GM18519 (cell line): ENCODE measurements at regions not wholly inside any gene's neighbourhood (a gene's known extent, or its start where the extent isn't known, plus 50 kb on each side); places are given as distances from the start of the nearest gene placed in this dataset.

Source experiments
- ATAC-seq: cut with Tn5 transposase; IDR thresholded peaks from one replicate; pipeline ENCODE4 v1.9.1; 2021; ENCODE audit warnings: mild to moderate bottlenecking, moderate library complexity; ENCODE audit not compliant: unreplicated experiment, low FRiP score

DNA sequence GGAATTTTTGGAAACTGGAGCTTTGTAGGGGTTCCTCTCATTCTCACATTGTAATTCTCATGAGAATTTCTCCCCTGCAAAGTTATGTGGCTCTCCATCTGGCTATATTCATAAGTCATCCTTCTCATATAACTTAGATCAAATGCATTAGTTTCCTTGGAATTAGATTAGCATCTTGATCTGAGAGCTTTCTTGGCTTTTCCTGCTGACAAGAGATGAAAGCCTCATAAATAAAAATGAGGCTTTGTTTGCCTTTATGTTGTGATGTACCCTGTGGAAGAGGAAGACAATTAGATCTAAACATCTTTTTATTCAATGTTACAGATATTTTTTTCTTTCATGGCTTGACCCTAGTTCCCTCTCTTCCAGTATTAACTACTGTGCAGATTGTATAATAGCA lies 165.4 kb upstream of the ZPLD1 start:
- no peak for ATAC-seq

DNA sequence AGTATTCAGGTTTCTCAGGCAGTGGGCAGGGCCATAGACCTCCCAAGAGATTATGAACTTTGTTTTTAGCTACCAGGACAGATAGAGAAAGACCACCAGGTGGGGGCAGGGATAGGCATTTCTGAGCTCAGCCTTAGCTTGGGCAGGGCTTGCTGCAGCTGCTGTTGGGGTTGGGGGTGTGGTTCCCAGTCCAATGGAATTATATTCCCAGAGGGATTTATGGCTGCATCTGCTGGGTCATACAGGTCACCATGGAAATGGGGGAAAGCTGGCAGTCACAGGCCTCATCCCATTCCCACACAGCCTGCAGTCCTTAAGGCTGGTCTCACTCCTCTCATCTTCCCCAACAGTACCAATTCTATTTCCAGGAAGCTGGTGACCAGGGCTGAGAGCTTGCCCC lies 144.6 kb upstream of the ZPLD1 start:
- ATAC-seq, result no peak

DNA sequence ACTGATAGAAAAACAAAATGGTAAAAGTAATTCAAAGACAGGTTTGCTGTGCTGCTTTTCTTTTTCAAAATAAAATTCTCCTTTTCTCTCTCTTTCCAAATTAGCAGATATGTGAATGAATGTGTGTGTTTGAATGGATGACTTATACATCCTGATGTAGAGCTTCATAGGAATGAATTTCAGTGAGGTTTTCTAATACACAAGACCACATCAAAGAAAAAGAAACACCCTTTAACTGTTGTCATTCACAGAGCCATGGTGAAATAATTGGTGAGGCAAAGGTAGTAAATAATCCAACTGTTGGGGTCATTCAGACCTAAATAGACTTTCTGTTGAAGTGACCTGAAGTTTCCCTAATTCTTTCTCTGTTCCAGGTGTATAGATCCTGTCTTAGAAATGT lies 139.1 kb upstream of the ZPLD1 start:
- no peak for ATAC-seq

DNA sequence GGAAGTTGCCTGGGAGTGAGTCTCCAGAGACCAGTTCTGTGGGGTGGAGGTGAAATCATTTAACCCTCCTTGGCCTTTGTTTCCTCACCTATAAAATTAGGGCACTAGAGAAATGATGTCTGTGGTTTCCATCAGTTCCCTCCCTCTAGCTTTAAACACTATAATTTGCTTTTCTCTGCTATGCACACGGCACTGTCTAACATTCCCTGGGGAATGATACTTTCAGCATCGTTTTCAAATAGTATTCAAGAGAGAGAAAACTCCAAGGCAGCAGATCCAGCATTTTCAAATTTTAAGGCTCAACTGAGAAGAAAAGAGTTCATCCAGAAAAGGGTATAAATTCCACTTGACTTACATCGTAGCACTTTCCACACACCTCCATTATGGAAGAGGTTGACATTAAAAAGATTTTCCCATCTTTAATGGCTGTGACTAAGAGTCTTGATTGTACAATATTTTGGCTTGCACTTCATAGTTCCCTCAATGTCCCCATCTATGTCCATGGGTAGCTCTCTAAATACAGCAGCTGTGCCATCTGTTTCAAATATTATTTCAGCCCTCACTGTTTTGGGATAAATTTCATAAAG lies 137.7 kb upstream of the ZPLD1 start:
- ATAC-seq, result no peak

DNA sequence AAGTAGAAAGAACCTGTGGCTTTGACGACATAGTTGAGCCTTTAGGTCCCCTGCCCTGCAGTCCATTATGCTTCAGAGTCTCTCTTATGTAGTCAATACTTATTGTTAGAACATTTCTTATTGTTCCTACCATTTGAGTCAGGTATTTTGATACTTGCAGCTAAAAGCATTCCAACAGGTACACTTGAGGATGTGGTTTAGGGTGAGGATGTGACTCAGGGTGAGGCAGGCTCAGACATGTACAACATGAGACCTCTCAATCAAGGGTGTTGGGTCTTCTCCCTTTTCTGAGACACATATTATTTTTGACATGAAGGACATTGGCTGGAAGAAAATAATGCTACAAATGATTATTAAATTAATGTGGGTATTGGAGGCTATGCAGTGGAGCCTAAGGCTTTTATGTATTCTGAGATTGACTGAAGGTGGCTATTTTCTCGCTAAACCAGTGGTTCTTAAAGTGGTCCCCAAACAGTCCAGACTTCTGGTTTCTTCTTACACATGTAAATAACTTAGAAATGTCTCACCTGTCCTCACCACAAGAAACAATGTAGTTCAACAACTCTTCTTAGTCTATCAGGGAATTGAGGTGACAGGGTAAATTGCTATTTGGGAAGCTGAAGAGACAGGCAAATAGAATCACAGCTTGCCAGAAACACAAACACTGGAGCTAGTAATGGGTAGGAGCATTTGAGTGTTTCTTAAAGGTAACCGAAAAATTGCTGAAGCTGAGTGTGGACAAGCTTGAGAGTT lies 135.5 kb upstream of the ZPLD1 start:
- ATAC-seq, result no peak

DNA sequence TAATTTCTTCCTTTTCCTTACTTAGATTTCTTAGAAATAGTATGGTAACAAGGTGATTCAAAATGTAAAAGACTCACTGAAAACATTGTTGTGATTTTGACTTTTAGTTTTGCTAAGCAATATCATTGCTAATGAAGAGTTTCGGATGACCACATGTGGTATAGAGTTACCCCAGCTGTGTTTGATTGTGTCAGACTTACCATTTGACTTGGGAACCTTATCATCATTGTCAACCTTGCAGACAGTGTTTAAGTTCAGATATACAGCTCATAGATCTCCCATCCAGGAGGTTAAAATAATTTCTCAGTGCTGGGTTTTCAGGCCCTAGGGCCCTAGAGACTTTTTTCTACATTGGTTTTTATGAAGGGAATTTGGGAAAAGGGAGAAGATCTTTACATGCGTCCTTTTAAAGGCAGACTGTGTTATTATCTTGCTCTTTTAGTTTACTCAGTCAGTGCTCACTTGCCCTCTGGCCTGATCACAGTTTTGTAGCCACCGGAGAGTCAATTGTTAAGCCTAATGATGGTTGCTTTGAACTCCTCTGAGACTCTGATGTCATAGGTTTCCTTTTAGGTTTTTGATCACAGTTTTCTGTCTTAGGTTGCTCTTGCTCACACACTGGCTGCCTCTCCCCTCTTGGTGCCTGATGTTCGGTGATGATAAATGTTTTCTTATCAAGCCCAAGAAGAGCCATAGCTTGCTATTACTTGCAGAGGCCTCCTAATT lies 133.5 kb upstream of the ZPLD1 start:
- ATAC-seq, result no peak

DNA sequence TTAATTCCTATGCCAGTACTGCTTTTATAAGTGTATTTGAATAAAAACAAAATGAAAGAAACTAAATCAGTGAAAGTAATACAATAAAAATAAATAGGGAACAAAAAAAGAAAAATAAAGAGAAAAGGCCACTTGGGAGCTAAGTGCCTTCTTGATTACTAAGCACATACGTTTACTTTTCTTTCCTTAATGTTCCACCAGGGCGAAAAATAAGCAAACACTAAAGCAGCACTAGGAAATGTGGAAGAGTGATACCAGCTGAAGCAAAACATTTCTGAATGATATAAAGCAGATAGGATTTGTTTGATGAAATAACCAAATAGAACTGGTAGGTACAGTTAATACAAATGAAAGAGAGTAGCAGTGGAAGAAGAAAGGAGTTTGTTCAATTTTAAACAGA lies 132.8 kb upstream of the ZPLD1 start:
- ATAC-seq, result no peak

DNA sequence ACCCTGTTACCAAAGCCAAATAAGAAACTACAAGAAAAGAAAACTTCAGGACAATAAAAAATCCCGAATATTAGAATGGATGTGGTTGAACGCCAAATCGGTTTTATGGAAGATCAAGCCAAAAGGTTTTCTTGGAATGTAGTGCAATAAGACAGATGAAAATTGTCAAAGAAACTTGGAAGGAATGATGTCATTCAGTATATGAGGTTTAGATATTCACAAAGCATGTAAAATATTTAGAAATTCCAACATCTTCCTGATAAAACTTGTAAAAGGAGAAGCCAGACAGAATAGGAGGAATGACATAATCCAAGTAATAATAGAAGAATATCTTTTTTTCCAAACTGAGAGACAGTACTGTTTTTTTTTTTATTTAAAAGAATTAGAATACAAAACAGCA lies 130.3 kb upstream of the ZPLD1 start:
- ATAC-seq, result no peak

DNA sequence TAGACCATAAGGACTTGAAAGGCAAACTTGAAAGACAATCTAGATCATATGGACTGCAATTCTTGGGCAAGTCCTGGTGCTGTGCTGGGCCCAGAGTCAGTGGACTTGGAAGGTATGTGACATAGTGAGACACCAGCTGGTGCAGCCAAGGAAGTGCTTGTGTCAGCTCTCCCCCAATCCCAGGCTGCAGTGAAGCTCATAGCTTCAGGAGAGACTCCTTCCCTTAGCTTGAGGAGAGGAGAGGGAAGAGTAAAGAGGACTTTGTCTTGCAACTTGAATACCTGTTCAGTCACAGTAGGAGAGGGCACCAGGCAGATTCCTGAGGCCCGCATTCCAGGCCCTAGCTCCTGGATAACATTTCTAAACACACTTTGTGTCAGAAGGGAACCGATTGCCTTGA lies 127.4 kb upstream of the ZPLD1 start:
- no peak for ATAC-seq

DNA sequence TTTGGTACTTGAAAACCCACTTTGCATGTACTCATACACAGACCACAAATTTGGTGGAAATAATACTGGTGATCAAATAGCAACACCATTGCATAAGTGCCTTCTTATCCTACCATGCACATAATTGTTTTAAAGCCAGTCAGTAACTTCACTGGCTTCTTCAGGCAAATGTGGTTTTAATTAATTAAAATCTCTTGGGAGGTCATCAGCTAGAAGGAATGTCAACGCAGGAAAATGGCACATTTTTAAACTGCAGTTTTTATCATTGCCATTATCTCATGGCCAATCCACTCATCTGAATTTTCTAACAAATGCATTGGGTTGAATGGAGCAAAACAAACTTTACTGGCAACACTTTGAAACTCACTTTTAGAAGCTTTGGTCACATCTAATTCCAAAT lies 105.7 kb upstream of the ZPLD1 start:
- ATAC-seq, result no peak

DNA sequence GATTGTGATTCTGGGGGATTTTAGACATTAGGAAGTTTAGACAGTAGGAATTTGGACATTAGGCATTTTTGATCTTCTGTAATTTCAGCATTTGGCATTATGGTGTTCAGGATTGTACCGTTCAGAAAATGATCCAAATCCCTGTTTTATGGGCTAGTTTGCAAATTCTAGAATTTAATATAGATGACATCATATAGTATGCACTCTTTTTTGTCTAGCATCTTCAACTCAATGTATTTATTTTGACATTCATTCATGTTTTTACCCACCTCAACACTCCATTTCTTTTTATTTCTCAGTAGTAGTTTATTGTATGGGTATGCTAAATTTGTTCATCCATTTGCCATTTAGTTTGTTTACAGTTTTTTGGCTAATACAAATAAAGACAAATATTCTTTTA lies 105.3 kb upstream of the ZPLD1 start:
- ATAC-seq, result no peak

DNA sequence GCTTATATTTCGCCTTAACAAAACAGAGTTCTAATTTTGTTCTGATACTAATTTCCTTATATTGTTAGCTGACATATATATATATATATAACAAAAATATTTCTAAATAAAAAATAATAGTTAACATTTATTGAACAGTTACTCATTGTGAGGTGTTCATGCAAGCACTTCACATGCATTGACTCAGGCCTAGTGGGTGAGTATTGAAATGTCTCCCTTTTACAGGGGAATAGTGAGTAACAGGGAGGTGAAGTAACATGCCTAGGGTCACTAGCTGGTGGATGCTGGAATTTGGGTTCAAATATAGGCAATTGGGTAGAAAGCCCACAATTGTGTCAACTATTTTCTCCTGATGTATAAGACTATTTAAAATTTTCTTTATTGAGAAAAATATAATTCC lies 102.6 kb upstream of the ZPLD1 start:
- no peak for ATAC-seq

DNA sequence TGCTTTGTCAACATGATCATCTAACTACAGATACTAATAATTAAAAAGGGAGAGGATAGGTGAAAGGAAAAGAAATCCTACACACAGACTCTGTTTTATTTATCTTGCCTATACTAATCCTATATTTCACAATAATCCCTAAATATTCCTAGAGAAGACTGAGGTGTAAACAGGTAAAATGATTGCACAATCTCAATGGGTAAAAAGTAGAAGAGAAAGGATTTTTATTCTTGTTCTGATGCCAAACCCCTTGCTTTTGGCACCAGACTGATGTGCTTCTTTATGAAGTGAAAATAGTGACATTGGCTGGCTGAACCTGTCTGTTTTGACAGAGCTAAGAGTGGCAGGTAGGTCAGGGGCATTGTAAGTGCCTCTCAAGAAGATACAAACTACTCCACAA lies 101.9 kb upstream of the ZPLD1 start:
- no peak for ATAC-seq

DNA sequence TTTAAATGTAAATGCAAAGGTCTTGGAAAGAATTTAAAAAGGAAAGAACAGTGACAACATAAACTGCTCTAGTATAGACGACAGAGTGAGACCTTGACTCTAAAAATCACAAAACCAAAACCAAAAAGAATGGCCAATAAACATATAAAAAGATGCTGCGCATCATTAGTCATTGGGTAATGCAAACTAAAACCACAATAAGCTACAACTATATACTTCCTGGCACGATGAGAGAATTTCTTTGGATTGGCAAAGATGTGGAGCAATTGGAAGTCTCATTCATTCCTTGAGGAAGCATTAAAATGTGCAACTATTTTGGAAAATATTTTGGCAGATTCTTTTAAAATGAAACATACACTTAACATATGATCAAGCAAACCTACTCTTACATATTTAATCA lies 98.7 kb upstream of the ZPLD1 start:
- ATAC-seq, result no peak

DNA sequence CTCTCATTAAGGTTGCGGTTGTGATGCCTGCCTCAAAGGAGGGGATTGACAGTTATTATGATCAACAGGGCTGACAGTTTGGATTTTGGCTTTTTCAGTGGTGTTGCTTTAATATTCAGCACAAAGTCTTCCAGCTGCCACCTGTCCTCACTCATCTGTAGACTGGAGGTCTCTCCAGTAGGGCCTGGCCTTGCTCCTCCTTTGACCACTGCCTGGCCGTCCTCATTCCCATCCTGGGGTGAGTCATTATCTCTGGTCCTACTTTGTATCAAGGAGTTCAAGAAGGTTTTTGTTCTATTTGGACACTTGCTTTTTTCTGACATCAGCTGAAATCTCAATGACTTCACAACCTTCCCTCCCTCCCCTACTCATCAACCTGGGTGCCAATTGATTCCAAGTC lies 95.1 kb upstream of the ZPLD1 start:
- no peak for ATAC-seq

DNA sequence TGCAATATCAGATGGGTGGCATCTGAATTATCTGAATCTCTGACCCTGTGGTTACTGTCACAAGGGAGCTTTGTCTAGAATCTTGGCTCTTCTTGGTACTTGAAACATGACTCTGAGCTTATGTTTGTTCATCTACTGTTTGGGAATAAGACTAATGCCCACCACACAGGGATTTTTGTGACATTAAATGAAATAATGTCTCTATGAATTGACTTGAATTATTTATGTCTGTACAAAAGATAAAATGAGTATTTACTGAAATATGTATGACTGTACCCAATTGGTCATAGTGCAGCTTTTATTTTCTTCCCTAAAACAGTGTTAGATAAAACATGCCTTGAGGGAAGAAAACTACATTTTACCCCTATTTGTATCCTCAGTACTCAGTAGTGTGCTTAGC lies 87.9 kb upstream of the ZPLD1 start:
- no peak for ATAC-seq

DNA sequence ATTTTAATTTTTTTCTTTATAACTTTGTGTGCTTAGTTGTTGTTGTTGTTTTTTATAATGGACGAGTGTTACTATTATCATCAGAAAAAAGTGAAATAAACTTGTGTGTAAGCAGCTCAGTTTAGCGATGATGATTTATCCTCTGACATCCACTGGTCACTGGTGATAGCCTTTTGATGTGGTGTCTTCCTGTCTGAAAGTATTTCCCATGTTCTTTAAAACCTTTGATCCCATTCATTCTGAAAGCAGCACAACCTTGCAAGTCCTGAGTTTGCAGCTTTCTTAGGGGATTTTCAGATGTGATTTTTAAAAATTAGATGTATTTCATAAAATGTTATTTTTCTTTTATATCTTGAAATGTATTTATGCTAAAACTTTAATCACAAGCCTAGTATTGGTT lies 85.9 kb upstream of the ZPLD1 start:
- ATAC-seq, result no peak

DNA sequence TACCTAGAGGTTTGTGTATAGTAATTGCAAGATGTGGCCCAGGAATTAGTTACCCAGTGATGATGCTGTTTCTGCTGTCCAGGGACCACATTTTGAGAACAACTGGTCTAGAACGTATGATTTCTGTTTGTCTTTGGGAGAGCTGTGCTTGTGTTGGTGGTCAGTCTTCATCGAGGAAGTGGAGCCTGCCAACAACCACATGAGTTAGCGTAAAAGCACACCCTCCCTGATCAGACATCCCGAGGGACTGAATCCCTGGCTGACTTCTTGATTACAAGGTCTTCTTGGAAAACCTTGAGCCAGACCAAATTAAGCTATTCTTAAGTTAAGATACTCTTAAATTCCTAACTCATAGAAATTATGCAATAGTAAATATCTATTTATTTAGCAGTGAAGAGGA lies 81.7 kb upstream of the ZPLD1 start:
- ATAC-seq, result no peak

DNA sequence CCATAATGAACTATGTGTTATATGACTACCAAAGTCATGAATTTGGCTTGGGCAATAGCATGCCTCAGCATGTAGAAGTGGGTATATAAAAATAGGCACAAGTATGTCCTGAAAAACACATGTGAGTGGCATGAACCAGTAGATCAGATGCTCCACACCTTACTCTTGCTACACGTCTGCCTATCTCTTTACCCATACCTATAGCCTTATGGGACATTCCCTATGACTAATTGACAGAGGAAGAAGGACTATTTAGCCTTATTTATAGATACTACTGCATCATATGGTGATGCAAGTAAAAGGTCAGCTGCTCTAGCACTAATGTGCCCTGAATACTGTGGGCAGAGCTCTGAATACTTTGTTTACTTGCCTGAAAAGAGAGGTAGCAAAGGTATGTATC lies 81.0 kb upstream of the ZPLD1 start:
- peak; percentile 48 for ATAC-seq

DNA sequence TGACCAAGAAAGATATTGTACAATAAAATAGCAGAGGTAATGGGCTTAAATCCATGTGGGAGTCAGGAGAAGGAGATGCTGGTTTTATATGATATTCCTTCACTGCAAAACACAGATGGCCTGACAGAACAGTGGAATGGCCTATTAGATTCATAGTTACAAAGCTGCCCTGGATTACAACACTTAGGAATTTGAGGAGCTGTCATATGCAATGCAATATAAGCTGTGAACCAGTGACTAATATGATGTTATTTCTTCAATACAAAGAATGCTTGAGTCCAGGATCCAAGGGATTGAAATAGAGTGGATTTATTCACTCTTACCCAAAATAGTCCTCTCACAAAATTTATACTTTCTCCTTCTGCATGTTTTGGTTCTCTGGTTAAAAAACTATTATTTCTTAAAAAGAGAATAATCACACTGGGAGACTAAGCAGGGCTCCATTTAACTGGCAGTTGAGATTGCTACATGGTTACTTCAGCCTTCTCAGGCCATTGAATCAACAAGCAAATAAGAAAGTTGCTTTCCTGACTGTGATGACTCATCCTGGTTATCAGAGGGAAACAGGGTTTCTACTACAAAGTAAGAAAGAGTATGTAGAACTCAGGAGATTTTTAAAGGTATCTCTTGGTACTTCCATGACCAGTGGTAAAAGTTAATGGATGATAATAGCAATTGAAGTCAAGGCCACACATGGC lies 79.8 kb upstream of the ZPLD1 start:
- ATAC-seq, result no peak

DNA sequence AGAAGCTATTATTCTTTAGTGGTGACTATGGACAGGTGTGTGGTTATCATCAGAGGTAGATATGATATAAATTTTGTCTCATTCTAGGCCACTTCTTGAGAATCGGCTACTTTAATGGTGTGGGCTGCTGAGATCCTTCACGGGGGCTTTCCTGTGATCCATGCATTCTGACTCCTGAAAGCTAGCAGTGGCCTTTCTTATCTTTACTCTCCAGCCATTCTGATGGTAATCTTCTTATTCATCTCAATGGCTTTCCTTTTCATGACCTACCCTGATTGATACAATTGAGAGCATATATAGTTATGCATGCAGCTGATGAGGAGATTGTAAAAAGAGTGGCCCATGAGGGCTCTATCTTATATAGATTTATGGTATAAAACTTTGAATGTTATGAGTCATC lies 78.3 kb upstream of the ZPLD1 start:
- no peak for ATAC-seq
